ENCODE measurements at regions not wholly inside any gene's neighbourhood (a gene's known extent, or its start where the extent isn't known, plus 50 kb on each side); places are given as distances from the start of the nearest gene placed in this dataset.

DNA sequence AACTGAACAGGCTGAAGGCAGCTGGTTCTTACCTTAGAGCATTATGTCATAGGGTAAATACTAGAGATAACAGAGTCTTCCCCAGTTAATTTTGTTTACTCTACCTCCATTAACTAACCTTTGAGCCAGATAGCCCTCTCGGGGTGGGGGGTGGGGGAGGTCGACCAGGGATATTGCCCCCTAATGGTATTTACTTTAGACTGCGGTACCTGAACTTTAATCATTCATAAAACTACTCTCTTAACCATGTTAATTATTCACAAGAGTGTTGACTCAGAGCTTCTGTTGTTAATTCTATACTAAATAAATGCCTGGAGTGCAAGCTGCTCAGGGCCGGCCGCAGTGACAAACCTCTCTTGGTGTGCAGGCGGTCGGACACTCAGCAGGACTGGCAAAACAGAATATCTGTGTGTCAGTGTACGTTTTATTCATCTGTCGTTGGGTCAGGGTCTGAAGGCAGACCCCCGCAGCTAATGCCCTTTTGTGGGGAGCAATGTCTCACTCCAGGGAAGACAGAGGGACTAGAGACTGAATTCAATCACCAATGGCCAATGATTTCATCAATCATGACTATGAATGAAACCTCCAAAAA lies 152.4 kb upstream of the COL21A1 start (continued):
- TF ChIP-seq, protein P1, sequence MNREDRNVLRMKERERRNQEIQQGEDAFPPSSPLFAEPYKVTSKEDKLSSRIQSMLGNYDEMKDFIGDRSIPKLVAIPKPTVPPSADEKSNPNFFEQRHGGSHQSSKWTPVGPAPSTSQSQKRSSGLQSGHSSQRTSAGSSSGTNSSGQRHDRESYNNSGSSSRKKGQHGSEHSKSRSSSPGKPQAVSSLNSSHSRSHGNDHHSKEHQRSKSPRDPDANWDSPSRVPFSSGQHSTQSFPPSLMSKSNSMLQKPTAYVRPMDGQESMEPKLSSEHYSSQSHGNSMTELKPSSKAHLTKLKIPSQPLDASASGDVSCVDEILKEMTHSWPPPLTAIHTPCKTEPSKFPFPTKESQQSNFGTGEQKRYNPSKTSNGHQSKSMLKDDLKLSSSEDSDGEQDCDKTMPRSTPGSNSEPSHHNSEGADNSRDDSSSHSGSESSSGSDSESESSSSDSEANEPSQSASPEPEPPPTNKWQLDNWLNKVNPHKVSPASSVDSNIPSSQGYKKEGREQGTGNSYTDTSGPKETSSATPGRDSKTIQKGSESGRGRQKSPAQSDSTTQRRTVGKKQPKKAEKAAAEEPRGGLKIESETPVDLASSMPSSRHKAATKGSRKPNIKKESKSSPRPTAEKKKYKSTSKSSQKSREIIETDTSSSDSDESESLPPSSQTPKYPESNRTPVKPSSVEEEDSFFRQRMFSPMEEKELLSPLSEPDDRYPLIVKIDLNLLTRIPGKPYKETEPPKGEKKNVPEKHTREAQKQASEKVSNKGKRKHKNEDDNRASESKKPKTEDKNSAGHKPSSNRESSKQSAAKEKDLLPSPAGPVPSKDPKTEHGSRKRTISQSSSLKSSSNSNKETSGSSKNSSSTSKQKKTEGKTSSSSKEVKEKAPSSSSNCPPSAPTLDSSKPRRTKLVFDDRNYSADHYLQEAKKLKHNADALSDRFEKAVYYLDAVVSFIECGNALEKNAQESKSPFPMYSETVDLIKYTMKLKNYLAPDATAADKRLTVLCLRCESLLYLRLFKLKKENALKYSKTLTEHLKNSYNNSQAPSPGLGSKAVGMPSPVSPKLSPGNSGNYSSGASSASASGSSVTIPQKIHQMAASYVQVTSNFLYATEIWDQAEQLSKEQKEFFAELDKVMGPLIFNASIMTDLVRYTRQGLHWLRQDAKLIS (CRISPR knock-in tag; IDR thresholded peaks at IDR 0.05), result peak; percentile 89
- TF ChIP-seq, protein P2, sequence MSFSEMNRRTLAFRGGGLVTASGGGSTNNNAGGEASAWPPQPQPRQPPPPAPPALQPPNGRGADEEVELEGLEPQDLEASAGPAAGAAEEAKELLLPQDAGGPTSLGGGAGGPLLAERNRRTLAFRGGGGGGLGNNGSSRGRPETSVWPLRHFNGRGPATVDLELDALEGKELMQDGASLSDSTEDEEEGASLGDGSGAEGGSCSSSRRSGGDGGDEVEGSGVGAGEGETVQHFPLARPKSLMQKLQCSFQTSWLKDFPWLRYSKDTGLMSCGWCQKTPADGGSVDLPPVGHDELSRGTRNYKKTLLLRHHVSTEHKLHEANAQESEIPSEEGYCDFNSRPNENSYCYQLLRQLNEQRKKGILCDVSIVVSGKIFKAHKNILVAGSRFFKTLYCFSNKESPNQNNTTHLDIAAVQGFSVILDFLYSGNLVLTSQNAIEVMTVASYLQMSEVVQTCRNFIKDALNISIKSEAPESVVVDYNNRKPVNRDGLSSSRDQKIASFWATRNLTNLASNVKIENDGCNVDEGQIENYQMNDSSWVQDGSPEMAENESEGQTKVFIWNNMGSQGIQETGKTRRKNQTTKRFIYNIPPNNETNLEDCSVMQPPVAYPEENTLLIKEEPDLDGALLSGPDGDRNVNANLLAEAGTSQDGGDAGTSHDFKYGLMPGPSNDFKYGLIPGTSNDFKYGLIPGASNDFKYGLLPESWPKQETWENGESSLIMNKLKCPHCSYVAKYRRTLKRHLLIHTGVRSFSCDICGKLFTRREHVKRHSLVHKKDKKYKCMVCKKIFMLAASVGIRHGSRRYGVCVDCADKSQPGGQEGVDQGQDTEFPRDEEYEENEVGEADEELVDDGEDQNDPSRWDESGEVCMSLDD (CRISPR knock-in tag; IDR thresholded peaks at IDR 0.05; ENCODE audit: borderline replicate concordance), result peak; percentile 46; the same call in 1 of the 2 replicates
- TF ChIP-seq, protein P3, sequence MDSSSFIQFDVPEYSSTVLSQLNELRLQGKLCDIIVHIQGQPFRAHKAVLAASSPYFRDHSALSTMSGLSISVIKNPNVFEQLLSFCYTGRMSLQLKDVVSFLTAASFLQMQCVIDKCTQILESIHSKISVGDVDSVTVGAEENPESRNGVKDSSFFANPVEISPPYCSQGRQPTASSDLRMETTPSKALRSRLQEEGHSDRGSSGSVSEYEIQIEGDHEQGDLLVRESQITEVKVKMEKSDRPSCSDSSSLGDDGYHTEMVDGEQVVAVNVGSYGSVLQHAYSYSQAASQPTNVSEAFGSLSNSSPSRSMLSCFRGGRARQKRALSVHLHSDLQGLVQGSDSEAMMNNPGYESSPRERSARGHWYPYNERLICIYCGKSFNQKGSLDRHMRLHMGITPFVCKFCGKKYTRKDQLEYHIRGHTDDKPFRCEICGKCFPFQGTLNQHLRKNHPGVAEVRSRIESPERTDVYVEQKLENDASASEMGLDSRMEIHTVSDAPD (CRISPR knock-in tag; IDR thresholded peaks at IDR 0.05), result peak; percentile 30; the same call in 1 of the 2 replicates
- TF ChIP-seq ZNF83 (CRISPR knock-in tag; IDR thresholded peaks at IDR 0.05; ENCODE audit: borderline replicate concordance) (no peak), RCOR2 (CRISPR knock-in tag; IDR thresholded peaks at IDR 0.05) (peak; percentile 100), ZNF792 (CRISPR knock-in tag; IDR thresholded peaks at IDR 0.05) (peak; percentile 64), ARNTL (CRISPR knock-in tag; IDR thresholded peaks at IDR 0.05) (peak; percentile 72; the same call in 1 of the 2 replicates), SSRP1 (CRISPR knock-in tag; IDR thresholded peaks at IDR 0.05) (peak; percentile 77; the same call in 1 of the 2 replicates), ZNF891 (CRISPR knock-in tag; IDR thresholded peaks at IDR 0.05) (no peak)
- TF ChIP-seq, protein P4, sequence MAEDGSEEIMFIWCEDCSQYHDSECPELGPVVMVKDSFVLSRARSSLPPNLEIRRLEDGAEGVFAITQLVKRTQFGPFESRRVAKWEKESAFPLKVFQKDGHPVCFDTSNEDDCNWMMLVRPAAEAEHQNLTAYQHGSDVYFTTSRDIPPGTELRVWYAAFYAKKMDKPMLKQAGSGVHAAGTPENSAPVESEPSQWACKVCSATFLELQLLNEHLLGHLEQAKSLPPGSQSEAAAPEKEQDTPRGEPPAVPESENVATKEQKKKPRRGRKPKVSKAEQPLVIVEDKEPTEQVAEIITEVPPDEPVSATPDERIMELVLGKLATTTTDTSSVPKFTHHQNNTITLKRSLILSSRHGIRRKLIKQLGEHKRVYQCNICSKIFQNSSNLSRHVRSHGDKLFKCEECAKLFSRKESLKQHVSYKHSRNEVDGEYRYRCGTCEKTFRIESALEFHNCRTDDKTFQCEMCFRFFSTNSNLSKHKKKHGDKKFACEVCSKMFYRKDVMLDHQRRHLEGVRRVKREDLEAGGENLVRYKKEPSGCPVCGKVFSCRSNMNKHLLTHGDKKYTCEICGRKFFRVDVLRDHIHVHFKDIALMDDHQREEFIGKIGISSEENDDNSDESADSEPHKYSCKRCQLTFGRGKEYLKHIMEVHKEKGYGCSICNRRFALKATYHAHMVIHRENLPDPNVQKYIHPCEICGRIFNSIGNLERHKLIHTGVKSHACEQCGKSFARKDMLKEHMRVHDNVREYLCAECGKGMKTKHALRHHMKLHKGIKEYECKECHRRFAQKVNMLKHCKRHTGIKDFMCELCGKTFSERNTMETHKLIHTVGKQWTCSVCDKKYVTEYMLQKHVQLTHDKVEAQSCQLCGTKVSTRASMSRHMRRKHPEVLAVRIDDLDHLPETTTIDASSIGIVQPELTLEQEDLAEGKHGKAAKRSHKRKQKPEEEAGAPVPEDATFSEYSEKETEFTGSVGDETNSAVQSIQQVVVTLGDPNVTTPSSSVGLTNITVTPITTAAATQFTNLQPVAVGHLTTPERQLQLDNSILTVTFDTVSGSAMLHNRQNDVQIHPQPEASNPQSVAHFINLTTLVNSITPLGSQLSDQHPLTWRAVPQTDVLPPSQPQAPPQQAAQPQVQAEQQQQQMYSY (CRISPR knock-in tag; IDR thresholded peaks at IDR 0.05), result no peak
- TF ChIP-seq, protein P5, sequence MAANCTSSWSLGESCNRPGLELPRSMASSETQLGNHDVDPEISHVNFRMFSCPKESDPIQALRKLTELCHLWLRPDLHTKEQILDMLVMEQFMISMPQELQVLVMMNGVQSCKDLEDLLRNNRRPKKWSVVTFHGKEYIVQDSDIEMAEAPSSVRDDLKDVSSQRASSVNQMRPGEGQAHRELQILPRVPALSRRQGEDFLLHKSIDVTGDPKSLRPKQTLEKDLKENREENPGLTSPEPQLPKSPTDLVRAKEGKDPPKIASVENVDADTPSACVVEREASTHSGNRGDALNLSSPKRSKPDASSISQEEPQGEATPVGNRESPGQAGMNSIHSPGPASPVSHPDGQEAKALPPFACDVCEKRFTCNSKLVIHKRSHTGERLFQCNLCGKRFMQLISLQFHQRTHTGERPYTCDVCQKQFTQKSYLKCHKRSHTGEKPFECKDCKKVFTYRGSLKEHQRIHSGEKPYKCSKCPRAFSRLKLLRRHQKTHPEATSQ (CRISPR knock-in tag; IDR thresholded peaks at IDR 0.05; ENCODE audit: borderline replicate concordance), result peak; percentile 52; the same call in 1 of the 2 replicates
- TF ChIP-seq, protein P6, sequence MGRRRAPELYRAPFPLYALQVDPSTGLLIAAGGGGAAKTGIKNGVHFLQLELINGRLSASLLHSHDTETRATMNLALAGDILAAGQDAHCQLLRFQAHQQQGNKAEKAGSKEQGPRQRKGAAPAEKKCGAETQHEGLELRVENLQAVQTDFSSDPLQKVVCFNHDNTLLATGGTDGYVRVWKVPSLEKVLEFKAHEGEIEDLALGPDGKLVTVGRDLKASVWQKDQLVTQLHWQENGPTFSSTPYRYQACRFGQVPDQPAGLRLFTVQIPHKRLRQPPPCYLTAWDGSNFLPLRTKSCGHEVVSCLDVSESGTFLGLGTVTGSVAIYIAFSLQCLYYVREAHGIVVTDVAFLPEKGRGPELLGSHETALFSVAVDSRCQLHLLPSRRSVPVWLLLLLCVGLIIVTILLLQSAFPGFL (CRISPR knock-in tag; IDR thresholded peaks at IDR 0.05), result no peak

All from HepG2 (cell line).